ENCODE measurements at regions not wholly inside any gene's neighbourhood (a gene's known extent, or its start where the extent isn't known, plus 50 kb on each side); places are given as distances from the start of the nearest gene placed in this dataset.

GRCh38 chr9:18238254-18238653, 235.7 kb upstream of the ADAMTSL1 start:
- ChIA-PET POLR2A (interaction anchor here (0.6 kb wide), 2 partner anchors 53 to 718 kb away, joined by 3 to 4 read pairs; no protein-coding TSS in a partner anchor), CTCF (interaction anchor here (0.8 kb wide), 1 partner anchor 25 kb away, joined by 3 read pairs; no protein-coding TSS in a partner anchor)
- TF ChIP-seq FOXJ3 (CRISPR knock-in tag; IDR thresholded peaks at IDR 0.05; ENCODE audit: borderline replicate concordance) (no peak), ZNF512 (CRISPR knock-in tag; IDR thresholded peaks at IDR 0.05; ENCODE audit: borderline replicate concordance) (no peak), USF2 (CRISPR knock-in tag; IDR thresholded peaks at IDR 0.05) (no peak), ATF6 (CRISPR knock-in tag; IDR thresholded peaks at IDR 0.05) (no peak), CREM (CRISPR knock-in tag; IDR thresholded peaks at IDR 0.05) (no peak)
- Mint-ChIP-seq H3K9me3 (peaks cover 7% of the 10 kb centered on the region), H3K4me1 (peaks cover 4% of the 10 kb centered on the region; the same call in 1 of the 2 replicates), H3K27me3 (ENCODE audit: low read depth) (no peaks in the 10 kb centered on the region), H3K4me3 (no peak overlapping the region), H3K27ac (no peak overlapping the region), H3K36me3 (0 out of 2 replicates have a peak, but pooled peaks cover 1% of the 10 kb centered on the region)
- DNase-seq (ENCODE audit: low spot score) (no peak), ATAC-seq (no peak; the same call in 1 of the 2 replicates)

GRCh38 chr9:18238752-18239447, 235.1 kb upstream of the ADAMTSL1 start:
- Mint-ChIP-seq H3K4me1 (peaks cover 4% of the 10 kb centered on the region; the same call in 1 of the 2 replicates), H3K27me3 (ENCODE audit: low read depth) (no peaks in the 10 kb centered on the region), H3K9me3 (peaks cover 12% of the 10 kb centered on the region), H3K4me3 (no peak overlapping the region), H3K36me3 (0 out of 2 replicates have a peak, but pooled peaks cover 3% of the 10 kb centered on the region), H3K27ac (no peak overlapping the region)
- POLR2A ChIA-PET, result interaction anchor here (0.6 kb wide), 2 partner anchors 52 to 717 kb away, joined by 3 to 4 read pairs; no protein-coding TSS in a partner anchor
- no peak for DNase-seq (ENCODE audit: low spot score)
- ATAC-seq, result no peak
- CTCF ChIA-PET, result interaction anchor here (0.8 kb wide), 1 partner anchor 26 kb away, joined by 3 read pairs; no protein-coding TSS in a partner anchor
- no peak for TF ChIP-seq AFF4 (CRISPR knock-in tag; IDR thresholded peaks at IDR 0.05; ENCODE audit: borderline replicate concordance)
- no peak for TF ChIP-seq ZNF425 (CRISPR knock-in tag; conservative IDR thresholded peaks at IDR 0.05)
- TF ChIP-seq NR3C1 (CRISPR knock-in tag; conservative IDR thresholded peaks at IDR 0.05; ENCODE audit: low read depth), result no peak
- TF ChIP-seq JAZF1 (CRISPR knock-in tag; IDR thresholded peaks at IDR 0.05), result no peak
- no peak for TF ChIP-seq CTCF (IDR thresholded peaks at IDR 0.05)
- TF ChIP-seq ZNF138 (CRISPR knock-in tag; conservative IDR thresholded peaks at IDR 0.05), result no peak
- TF ChIP-seq MAX (CRISPR knock-in tag; IDR thresholded peaks at IDR 0.05), result no peak
- TF ChIP-seq CREM (CRISPR knock-in tag; IDR thresholded peaks at IDR 0.05), result no peak
- TF ChIP-seq ELF4 (CRISPR knock-in tag; IDR thresholded peaks at IDR 0.05; ENCODE audit: low read depth), result no peak
- no peak for TF ChIP-seq ZNF416 (CRISPR knock-in tag; IDR thresholded peaks at IDR 0.05)
- TF ChIP-seq CDX4 (CRISPR knock-in tag; IDR thresholded peaks at IDR 0.05; ENCODE audit: borderline replicate concordance), result no peak
- no peak for TF ChIP-seq KAT7 (CRISPR knock-in tag; IDR thresholded peaks at IDR 0.05; ENCODE audit: borderline replicate concordance)
- TF ChIP-seq NFATC4 (CRISPR knock-in tag; IDR thresholded peaks at IDR 0.05), result no peak
- no peak for TF ChIP-seq GTF2I (CRISPR knock-in tag; conservative IDR thresholded peaks at IDR 0.05)
- no peak for TF ChIP-seq FOXP1 (CRISPR knock-in tag; IDR thresholded peaks at IDR 0.05; ENCODE audit: borderline replicate concordance)

All from WTC11 (cell line).